Mucosa of descending colon (tissue), 3 donors: ENCODE measurements at regions not wholly inside any gene's neighbourhood (a gene's known extent, or its start where the extent isn't known, plus 50 kb on each side); places are given as distances from the start of the nearest gene placed in this dataset.

ENCODE experiments used
- ATAC-seq: fragments of 200-7000 bp; cut with Tn5 transposase; one replicate; pipeline ENCODE4 v1.9.1; 2020; ENCODE audit warnings: mild to moderate bottlenecking, moderate library complexity
- DNase-seq, 3 donors: peaks; one replicate each; pipeline ENCODE4 v3.0.0-alpha.2; 2020
- H3K36me3 ChIP-seq: fragments of 200-600 bp; one replicate; pipeline ENCODE4 v1.8.0; 2021; ENCODE audit warnings: low read depth, mild to moderate bottlenecking
- H3K4me1 ChIP-seq: fragments of 200-600 bp; one replicate; pipeline ENCODE4 v1.8.0; 2021; ENCODE audit warnings: low read depth, mild to moderate bottlenecking
- H3K4me3 ChIP-seq: fragments of 200-600 bp; one replicate; pipeline ENCODE4 v1.8.0; 2021; ENCODE audit warnings: mild to moderate bottlenecking
- H3K9me3 ChIP-seq: fragments of 200-600 bp; one replicate; pipeline ENCODE4 v1.8.0; 2021; ENCODE audit warnings: mild to moderate bottlenecking
- intact Hi-C, 2 donors: fragments of 100-400 bp; cut with DNase I in 1 of 2; cut with micrococcal nuclease in 1 of 2; formaldehyde crosslinking; loops; one replicate each; pipeline versions ENCODE4 v1.11.0 to v1.11.1; 2022; cut with DNase I, micrococcal nuclease
- TF ChIP-seq, protein P1 (sequence below): fragments of 200-600 bp; IDR thresholded peaks from one replicate; pipeline ENCODE4 v1.8.0; 2022; ENCODE audit warnings: antibody characterized with exemption, mild to moderate bottlenecking
- donor health status: DM: no; HTN: no; CAD: no; lungs with moderate emphysema.
- donor health status: DM: no; HTN: no; CAD: no.
- donor health status: DM: no; HTN: yes; CAD: no.

DNA sequence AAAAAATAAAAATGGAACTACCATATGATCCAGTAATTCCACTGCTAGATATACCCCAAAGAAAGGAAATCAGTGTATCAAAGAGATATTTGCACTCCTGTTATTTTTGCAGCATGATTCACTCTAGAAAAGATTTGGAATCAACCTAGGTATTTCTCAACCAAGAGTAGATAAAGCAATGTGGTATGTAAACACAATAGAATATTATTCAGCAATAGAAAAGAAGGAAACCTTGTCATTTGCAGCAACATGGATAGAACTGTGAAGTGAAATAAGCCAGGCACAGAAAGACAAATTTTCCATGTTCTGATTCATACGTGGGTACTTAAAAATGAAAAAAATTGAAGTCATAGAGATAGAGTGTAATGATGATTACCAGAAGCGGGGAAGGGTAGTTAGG, 362.3 kb upstream of the EPHA5 start:
- H3K4me1 ChIP-seq = no peaks in the 10 kb centered on the region
- intact Hi-C loops = no loop called here
- H3K36me3 ChIP-seq = no peaks in the 10 kb centered on the region
- ATAC-seq = no peak
- no peak overlapping the region for H3K4me3 ChIP-seq
- DNase-seq = no peak
- TF ChIP-seq, protein P1, sequence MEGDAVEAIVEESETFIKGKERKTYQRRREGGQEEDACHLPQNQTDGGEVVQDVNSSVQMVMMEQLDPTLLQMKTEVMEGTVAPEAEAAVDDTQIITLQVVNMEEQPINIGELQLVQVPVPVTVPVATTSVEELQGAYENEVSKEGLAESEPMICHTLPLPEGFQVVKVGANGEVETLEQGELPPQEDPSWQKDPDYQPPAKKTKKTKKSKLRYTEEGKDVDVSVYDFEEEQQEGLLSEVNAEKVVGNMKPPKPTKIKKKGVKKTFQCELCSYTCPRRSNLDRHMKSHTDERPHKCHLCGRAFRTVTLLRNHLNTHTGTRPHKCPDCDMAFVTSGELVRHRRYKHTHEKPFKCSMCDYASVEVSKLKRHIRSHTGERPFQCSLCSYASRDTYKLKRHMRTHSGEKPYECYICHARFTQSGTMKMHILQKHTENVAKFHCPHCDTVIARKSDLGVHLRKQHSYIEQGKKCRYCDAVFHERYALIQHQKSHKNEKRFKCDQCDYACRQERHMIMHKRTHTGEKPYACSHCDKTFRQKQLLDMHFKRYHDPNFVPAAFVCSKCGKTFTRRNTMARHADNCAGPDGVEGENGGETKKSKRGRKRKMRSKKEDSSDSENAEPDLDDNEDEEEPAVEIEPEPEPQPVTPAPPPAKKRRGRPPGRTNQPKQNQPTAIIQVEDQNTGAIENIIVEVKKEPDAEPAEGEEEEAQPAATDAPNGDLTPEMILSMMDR = no peak
- peaks cover 10% of the 10 kb centered on the region for H3K9me3 ChIP-seq

DNA sequence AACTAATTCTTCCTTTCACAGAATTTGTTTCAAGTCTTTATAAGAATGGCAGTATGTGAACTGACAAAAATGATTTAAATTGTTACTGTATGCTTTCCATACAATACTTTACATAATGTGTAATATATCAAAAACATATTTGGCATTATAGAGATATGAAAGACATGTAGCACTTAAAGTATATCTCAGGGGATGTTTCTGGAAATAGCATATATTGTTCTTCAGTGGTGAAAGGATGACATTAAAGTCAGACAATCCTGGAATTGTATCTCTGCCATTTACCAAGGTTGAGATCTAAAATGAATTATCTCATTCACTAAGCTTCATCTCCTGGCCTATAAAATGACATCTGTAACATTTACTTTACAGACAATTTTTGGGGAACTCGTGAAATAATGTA, 358.4 kb upstream of the EPHA5 start:
- Histone ChIP-seq H3K4me1 (no peaks in the 10 kb centered on the region), H3K9me3 (peaks cover 17% of the 10 kb centered on the region), H3K4me3 (no peak overlapping the region), H3K36me3 (no peaks in the 10 kb centered on the region)
- no peak for DNase-seq
- no peak for ATAC-seq
- TF ChIP-seq, protein P1 = no peak
- intact Hi-C loops = no loop called here

DNA sequence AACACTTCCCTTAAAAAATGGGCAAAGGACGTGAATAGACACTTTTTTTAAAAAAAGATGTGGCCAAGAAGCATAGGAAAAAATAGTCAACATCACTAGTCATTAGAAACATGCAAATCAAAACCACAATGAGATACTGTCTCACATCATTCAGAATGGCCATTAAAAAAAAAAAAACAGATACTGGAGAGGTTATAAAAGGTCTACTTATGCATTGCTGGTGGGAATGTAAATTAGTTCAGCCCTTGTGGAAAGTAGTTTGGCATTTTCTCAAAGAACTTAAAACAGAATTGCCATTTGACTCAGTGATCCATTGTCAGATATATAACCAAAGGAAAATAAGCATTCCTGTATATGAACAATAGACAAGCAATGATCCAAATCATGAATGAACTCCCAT, 352.8 kb upstream of the EPHA5 start:
- DNase-seq (no peak), ATAC-seq (no peak)
- no peaks in the 10 kb centered on the region for H3K36me3 ChIP-seq
- TF ChIP-seq, protein P1 = no peak
- no peaks in the 10 kb centered on the region for H3K4me1 ChIP-seq
- peaks cover 39% of the 10 kb centered on the region for H3K9me3 ChIP-seq
- intact Hi-C loops = no loop called here
- H3K4me3 ChIP-seq = no peak overlapping the region

DNA sequence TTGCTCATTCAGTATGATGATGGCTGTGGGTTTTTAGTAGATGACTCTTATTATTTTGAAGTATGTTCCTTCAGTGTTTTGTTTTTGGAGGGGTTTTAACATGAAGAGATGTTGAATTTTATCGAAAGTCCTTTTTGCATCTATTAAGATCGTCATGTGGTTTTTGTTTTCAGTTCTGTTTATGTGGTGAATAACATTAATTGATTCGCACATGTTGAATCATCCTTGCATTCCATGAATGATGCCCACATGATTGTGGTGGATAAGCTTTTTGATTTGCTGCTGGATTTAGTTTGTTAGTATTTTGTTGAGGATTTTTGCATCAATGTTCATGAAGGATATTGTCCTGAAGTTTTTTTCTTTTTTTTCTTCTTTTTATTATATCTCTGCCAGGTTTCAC, 347.4 kb upstream of the EPHA5 start:
- intact Hi-C loops = no loop called here
- H3K9me3 ChIP-seq = peaks cover 52% of the 10 kb centered on the region
- H3K4me3 ChIP-seq = no peak overlapping the region
- H3K4me1 ChIP-seq = no peaks in the 10 kb centered on the region
- ATAC-seq (no peak), DNase-seq (no peak)
- TF ChIP-seq, protein P1 = no peak
- no peaks in the 10 kb centered on the region for H3K36me3 ChIP-seq

DNA sequence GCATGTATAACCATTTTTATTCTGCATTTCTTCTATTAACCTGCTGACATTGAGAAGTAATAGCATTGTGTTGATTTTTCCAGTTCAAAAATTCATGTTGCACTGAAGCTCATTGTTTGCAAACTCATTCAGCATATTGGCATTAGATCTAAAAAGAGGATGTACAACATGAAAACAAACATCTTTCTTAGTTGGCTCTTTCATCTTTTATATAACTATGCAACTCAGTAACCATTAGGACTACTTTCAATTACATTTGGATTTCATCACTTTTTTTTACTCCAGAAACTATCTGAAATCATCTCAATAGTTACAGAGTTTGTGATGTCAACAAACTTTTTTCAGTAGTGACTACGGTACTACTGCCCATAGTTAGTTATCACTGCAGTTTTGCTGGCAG, 346.0 kb upstream of the EPHA5 start:
- Histone ChIP-seq H3K9me3 (peaks cover 53% of the 10 kb centered on the region), H3K4me1 (no peaks in the 10 kb centered on the region), H3K4me3 (no peak overlapping the region), H3K36me3 (no peaks in the 10 kb centered on the region)
- intact Hi-C loops = no loop called here
- ATAC-seq (no peak), DNase-seq (no peak)
- TF ChIP-seq, protein P1 = no peak

DNA sequence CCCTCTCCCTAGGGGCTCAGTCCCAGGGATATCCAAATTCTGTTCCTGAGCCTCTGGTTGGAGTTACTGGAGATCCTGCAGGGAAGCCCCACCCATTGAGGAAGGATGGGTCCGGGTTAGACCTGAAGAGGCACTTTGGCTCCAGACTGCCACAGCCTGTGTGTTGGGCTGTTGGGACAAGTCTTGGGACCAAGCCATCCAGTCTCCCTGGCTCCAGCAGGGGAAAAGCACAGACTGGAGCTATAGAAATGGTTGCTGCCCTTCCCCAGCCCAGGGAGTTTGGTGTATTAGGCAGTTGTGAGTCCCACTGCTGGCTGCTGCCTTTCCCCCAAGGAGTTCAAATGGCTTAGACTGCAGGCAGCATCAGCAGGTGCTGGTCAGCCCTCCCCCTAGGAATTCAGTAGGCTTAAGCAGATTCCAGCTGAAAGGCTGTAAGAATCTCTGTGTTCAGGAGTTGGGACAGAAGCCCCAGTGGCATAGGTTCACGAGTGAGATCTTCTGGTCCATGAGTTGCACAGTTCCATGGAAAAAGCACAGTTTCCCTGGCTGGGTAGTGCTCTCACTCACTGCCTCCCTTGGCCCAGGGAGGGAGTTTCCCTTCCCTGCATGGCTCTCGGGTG, 344.0 kb upstream of the EPHA5 start:
- TF ChIP-seq, protein P1 = no peak
- DNase-seq = no peak
- no peaks in the 10 kb centered on the region for H3K36me3 ChIP-seq
- ATAC-seq = no peak
- no peak overlapping the region for H3K4me3 ChIP-seq
- intact Hi-C loops = no loop called here
- H3K4me1 ChIP-seq = no peaks in the 10 kb centered on the region
- H3K9me3 ChIP-seq = peaks cover 48% of the 10 kb centered on the region
